Epithelial cell of esophagus (primary cell): ENCODE measurements at regions not wholly inside any gene's neighbourhood (a gene's known extent, or its start where the extent isn't known, plus 50 kb on each side); places are given as distances from the start of the nearest gene placed in this dataset.
"Not testable (repeated sequence)": the region's sequence is repeated elsewhere in the genome, so short reads cannot be mapped to it uniquely, and the experiment has no call there.

Experiments
- DNase-seq: peaks from one replicate; pipeline ENCODE4 v3.0.0; 2010; ENCODE audit warnings: low read depth
- H3K4me3 ChIP-seq: 2 replicates; pipeline ENCODE4 v1.5.1; 2011; ENCODE audit warnings: mild to moderate bottlenecking, low read length, control low read depth
- TF ChIP-seq, protein P1 (sequence below): IDR thresholded peaks from 2 replicates; pipeline ENCODE4 v1.5.1; 2011; ENCODE audit warnings: low read depth, mild to moderate bottlenecking, low read length, control low read depth, inconsistent platforms; ENCODE audit not compliant: insufficient read depth; ENCODE audit errors: missing control alignments

DNA sequence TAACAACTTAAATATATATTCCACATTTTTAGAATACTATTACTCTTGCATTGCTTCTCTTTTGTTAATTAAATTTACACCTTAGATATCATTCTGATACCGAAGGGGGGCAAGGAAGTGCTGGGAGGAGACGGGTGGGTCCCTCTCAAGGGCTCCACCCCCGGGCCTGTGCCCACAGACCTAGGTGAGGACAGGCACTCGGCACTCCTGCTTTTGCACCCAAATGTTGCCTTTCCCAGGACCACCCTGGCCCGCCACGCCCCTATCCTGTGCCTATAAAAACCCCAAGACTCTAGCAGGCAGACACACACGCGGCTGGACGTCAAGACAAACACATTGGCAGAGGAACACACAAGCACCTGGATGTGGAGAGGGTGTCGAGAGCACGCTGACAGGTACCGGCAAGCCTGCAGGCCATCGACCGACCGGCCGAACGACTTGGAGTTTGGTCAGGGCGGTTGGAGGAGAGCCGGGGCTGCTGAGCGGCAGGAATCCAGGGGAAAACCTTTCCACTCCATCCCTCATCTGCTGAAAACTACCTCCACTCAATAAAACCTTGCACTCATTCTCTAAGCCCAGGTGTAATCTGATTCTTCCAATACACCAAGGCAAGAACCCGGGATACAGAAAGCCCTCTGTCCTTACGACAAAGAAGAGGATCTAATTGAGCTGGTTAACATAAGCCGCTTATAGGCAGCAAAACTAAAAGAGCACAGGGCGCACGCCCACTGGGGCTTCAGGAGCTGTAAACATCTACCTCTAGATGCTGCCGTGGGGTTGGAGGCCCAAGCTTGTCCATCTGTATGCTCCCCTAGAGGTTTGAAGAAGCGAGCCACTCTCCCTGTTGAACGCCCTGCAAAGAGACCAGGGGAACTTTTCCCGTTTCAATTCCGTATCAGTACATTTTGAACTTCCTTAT, 197.4 kb upstream of the PRSS16 start:
- DNase-seq, result peak; percentile 84

DNA sequence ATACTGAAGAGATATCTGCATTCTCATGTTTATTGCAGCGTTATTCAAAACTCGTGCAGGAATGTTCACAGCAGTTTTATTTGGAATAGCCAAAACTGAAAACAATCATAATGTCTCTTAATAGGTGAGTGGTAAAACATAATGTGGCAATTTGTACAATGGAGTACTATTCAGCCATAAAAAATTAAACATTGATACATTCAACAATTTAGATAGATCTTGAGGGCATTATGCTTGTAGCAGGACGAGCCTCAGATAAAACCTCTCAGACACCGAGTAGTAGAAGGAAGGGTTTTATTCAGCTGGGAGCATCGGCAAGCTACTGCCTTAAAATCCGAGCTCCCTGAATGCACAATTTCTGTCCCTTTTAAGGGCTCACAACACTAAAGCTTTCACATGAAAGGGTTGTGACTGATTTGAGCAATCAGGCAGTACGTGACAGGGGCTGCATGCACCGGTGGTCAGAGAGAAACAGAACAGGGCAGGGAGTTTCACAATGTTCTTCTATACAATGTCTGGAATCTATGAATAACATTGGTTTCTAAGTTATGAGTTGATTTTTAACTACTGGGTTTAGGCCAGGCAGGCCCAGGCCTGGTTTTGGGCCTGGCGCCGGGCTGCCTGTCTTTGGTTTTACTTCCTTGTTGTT, 195.3 kb upstream of the PRSS16 start:
- peak; percentile 14 for DNase-seq

More for the DNA sequence above, 197.4 kb upstream of the PRSS16 start:
- no peak overlapping the region for H3K4me3 ChIP-seq
- TF ChIP-seq, protein P1, sequence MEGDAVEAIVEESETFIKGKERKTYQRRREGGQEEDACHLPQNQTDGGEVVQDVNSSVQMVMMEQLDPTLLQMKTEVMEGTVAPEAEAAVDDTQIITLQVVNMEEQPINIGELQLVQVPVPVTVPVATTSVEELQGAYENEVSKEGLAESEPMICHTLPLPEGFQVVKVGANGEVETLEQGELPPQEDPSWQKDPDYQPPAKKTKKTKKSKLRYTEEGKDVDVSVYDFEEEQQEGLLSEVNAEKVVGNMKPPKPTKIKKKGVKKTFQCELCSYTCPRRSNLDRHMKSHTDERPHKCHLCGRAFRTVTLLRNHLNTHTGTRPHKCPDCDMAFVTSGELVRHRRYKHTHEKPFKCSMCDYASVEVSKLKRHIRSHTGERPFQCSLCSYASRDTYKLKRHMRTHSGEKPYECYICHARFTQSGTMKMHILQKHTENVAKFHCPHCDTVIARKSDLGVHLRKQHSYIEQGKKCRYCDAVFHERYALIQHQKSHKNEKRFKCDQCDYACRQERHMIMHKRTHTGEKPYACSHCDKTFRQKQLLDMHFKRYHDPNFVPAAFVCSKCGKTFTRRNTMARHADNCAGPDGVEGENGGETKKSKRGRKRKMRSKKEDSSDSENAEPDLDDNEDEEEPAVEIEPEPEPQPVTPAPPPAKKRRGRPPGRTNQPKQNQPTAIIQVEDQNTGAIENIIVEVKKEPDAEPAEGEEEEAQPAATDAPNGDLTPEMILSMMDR, result no peak

DNA sequence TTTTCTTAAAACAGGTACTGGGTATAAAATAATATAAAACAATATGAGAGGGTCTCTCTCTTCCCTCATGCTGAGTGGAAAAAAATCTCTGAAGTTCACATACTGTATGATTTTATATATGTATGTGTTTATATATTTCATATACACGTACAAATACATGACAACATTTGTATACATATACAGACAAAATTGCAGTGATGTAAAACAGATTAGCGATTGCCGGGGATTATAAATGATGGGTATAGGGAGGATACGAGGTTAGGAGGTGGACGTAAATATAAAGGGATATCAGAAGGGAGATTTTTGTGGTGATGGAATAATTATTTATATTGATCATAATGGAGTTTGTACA, 194.8 kb upstream of the PRSS16 start:
- DNase-seq, result no peak
- no peak overlapping the region for H3K4me3 ChIP-seq
- TF ChIP-seq, protein P1, result no peak

More for the DNA sequence above, 195.3 kb upstream of the PRSS16 start:
- H3K4me3 ChIP-seq, result not testable (repeated sequence)

DNA sequence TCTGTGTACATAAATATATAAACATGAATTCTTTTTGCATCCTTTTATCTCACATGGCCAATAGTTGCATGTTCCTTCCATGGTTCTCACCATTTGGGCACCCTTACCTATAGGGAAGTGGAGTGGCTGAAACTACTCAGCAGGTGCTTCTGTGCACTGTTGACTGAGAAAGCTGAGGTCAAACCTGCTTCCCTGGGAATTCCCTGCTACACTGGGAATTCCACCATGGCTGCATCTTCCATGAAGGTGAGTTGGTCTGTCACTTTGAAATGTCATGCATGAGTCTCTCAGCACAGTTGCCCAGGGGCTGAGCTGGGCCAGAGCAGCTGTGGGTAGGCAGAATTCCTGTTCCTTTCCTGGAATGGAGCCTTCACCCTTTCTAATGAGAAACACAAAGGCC, 193.8 kb upstream of the PRSS16 start:
- DNase-seq, result peak; percentile 45
- TF ChIP-seq, protein P1, result no peak

DNA sequence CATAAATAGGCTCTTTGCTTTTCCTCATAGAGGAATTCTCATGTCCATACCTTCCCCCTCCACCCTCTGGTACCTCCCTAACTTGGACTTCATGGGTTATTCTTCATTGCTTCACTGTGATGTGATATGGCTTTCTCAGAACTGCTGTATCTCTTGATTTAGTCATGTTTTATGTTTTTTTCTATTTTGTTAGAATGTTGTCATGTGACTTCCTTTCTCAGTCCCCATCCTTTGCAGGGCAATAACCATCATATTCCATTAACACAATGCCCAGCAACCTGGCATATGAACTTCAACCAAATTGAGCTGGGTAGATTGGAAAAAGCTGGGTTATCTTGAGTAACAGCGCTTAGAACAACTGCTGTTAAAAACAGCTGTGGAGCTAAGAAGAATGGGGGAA, 190.9 kb upstream of the PRSS16 start:
- TF ChIP-seq, protein P1, result no peak
- DNase-seq, result no peak
- no peak overlapping the region for H3K4me3 ChIP-seq

More for the DNA sequence above, 193.8 kb upstream of the PRSS16 start:
- no peak overlapping the region for H3K4me3 ChIP-seq

DNA sequence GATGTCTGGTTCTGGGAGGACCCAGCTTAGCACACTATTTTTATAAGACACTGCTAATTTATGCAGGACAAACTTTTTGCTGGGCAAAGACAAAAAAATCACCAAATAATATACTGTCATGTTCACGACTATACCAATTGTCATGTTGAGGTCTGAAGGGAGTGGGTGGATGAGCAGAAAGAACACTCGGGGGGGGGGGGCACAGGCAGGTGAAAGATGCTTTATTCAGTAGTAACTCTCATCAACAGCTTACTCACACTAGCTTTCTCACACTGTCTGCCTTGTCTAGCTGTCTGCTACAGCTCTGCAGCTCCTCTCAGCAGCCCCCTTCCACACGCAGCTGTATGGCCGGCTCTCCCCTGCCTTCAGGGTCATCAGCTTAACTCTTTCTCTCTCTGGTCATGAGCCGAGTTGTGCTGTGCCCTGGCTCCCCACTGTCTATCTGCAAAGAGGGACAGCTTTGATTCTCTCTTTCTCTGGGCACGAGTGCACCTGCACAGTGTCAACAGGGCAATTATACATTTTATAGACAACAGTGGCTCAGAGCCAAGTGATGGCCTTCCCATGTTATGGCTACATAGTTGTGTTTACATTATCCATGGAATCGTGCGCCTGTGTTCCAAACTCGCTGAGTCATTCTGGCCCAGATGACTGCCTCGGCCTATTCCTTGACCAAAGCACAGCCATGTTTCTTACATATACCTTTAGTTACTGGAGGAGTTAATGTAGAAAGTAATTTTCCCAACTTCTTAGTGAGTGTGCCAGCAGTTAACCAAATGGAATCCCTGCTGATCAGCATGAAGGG, 187.7 kb upstream of the PRSS16 start:
- no peak for DNase-seq
- no peak overlapping the region for H3K4me3 ChIP-seq
- TF ChIP-seq, protein P1, result no peak

DNA sequence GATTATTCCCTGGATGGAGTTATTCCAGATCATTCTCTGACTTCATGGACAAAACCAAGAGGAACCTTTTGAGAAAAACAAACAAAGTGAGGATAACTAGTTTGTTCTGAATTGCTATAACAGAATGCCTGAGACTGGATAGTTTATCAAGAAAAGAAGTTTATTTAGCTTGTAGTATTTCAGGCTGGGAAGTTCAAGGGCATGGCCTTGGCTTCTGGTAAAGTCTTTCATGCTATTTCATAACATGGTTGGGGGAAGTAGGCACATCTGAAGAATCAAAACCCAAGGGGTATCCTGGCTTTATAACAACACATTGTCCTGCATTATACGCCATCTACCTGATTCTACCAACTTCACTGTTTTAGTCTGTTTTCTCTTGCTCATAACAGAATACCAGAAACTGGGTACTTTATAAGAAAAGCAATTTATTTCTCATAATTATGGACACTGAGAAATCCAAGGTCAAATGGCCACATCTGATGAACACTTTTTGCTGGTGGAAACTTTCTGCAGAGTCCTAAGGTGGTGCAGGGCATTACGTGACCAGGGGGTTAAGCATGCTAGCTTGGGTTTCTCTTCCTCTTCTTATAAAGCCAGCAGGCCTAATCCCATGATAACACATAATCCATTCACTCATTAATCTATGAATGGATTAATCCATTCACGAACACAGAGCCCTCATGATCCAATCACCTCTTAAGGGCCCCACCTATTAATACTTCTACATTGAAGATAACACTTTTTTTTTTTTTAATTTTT, 186.1 kb upstream of the PRSS16 start:
- TF ChIP-seq, protein P1, result no peak
- no peak for DNase-seq
- no peak overlapping the region for H3K4me3 ChIP-seq
